ENCODE measurements at regions not wholly inside any gene's neighbourhood (a gene's known extent, or its start where the extent isn't known, plus 50 kb on each side); places are given as distances from the start of the nearest gene placed in this dataset.

GRCh38 chr1:201750934-201751333 lies 78.0 kb upstream of the IPO9 start:
- no peak for DNase-seq

- DNase-seq, result no peak
Measured at GRCh38 chr1:201751872-201752271, 77.1 kb upstream of the IPO9 start.

GRCh38 chr1:201752333-201752732 lies 76.6 kb upstream of the IPO9 start:
- no peak for DNase-seq

GRCh38 chr1:201753492-201753891 lies 75.5 kb upstream of the IPO9 start:
- no peak for DNase-seq

- DNase-seq, result no peak
Measured at GRCh38 chr1:201754353-201754752, 74.6 kb upstream of the IPO9 start.

- no peak for DNase-seq
Measured at GRCh38 chr1:201755200-201755599, 73.8 kb upstream of the IPO9 start.

GRCh38 chr1:201756406-201756805 lies 72.6 kb upstream of the IPO9 start:
- DNase-seq, result no peak

GRCh38 chr1:201758499-201759050 lies 70.4 kb upstream of the IPO9 start:
- DNase-seq, result peak; percentile 96

- peak; percentile 37 for DNase-seq
Measured at GRCh38 chr1:201759194-201759815, 69.7 kb upstream of the IPO9 start.

GRCh38 chr1:201760516-201760915 lies 68.4 kb upstream of the IPO9 start:
- no peak for DNase-seq

- DNase-seq, result no peak
Measured at GRCh38 chr1:201761178-201761577, 67.8 kb upstream of the IPO9 start.

- DNase-seq, result no peak
Measured at GRCh38 chr1:201761871-201762270, 67.1 kb upstream of the IPO9 start.

GRCh38 chr1:201762381-201762780 lies 66.6 kb upstream of the IPO9 start:
- no peak for DNase-seq

GRCh38 chr1:201763455-201764140 lies 65.4 kb upstream of the IPO9 start:
- DNase-seq, result peak; percentile 27

GRCh38 chr1:201764166-201764565 lies 64.8 kb upstream of the IPO9 start:
- peak; percentile 62 for DNase-seq

GRCh38 chr1:201764579-201764978 lies 64.4 kb upstream of the IPO9 start:
- no peak for DNase-seq

- no peak for DNase-seq
Measured at GRCh38 chr1:201766131-201766866, 62.7 kb upstream of the IPO9 start.

GRCh38 chr1:201767339-201767738 lies 61.6 kb upstream of the IPO9 start:
- DNase-seq, result no peak

GRCh38 chr1:201769072-201769471 lies 59.9 kb upstream of the IPO9 start:
- no peak for DNase-seq

GRCh38 chr1:201769966-201770365 lies 59.0 kb upstream of the IPO9 start:
- no peak for DNase-seq

- no peak for DNase-seq
Measured at GRCh38 chr1:201771466-201771865, 57.5 kb upstream of the IPO9 start.

- no peak for DNase-seq
Measured at GRCh38 chr1:201772178-201772577, 56.8 kb upstream of the IPO9 start.

GRCh38 chr1:201773764-201774163 lies 55.2 kb upstream of the IPO9 start:
- no peak for DNase-seq

Measured in NCI-H2171 treated with DMSO at 0.1 percent for 48 hours (cell line).